SK-N-SH (cell line): ENCODE measurements at regions not wholly inside any gene's neighbourhood (a gene's known extent, or its start where the extent isn't known, plus 50 kb on each side); places are given as distances from the start of the nearest gene placed in this dataset.

ENCODE experiments used
- GABPA ChIP-seq: IDR thresholded peaks from 2 replicates; pipeline ENCODE4 v1.4.0; 2012; ENCODE audit warnings: low read depth, mild to moderate bottlenecking
- RCOR1 ChIP-seq: fragments of 150-350 bp; IDR thresholded peaks from 2 replicates; pipeline ENCODE4 v1.6.1; 2017; ENCODE audit warnings: antibody characterized with exemption, low read length
- TF ChIP-seq, protein P1 (sequence below): fragments of 200-600 bp; sonication (generic); IDR thresholded peaks from 2 replicates; pipeline ENCODE4 v1.6.1; 2017; ENCODE audit warnings: antibody characterized with exemption, mild to moderate bottlenecking, moderate library complexity
- TF ChIP-seq, protein P2 (sequence below): IDR thresholded peaks from 2 replicates; pipeline ENCODE4 v1.4.0; 2012; ENCODE audit warnings: low read depth, borderline replicate concordance
- TF ChIP-seq, protein P3 (sequence below): fragments of 150-350 bp; IDR thresholded peaks from 2 replicates; pipeline ENCODE4 v1.6.1; 2017; ENCODE audit warnings: antibody characterized with exemption, low read length, low read depth, borderline replicate concordance
- TF ChIP-seq, protein P4 (sequence below): IDR thresholded peaks from 2 replicates; pipeline ENCODE4; 2012

DNA sequence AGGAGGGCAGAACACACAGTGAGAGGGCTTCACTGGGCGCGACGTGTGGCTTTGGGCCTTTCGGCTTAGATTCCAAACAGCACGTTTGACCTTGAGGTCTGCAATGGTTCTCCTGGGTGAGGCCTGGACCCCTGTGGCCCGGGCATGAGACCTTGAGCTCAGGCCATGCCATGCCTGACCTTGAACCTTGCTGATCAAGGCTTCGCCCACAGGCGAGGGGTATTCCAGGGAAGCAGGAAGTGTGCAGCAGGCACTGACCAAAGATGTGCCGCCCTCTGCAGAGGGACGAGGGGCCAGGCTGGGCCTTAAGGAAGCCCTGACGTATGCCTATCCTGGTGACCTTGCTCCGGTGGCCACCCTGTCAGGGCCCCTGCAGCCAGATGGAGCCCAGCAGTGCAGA is 178.3 kb upstream of the HDAC4 start:
- TF ChIP-seq, protein P1, sequence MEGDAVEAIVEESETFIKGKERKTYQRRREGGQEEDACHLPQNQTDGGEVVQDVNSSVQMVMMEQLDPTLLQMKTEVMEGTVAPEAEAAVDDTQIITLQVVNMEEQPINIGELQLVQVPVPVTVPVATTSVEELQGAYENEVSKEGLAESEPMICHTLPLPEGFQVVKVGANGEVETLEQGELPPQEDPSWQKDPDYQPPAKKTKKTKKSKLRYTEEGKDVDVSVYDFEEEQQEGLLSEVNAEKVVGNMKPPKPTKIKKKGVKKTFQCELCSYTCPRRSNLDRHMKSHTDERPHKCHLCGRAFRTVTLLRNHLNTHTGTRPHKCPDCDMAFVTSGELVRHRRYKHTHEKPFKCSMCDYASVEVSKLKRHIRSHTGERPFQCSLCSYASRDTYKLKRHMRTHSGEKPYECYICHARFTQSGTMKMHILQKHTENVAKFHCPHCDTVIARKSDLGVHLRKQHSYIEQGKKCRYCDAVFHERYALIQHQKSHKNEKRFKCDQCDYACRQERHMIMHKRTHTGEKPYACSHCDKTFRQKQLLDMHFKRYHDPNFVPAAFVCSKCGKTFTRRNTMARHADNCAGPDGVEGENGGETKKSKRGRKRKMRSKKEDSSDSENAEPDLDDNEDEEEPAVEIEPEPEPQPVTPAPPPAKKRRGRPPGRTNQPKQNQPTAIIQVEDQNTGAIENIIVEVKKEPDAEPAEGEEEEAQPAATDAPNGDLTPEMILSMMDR: no peak
- no peak for TF ChIP-seq GABPA
- TF ChIP-seq, protein P2, sequence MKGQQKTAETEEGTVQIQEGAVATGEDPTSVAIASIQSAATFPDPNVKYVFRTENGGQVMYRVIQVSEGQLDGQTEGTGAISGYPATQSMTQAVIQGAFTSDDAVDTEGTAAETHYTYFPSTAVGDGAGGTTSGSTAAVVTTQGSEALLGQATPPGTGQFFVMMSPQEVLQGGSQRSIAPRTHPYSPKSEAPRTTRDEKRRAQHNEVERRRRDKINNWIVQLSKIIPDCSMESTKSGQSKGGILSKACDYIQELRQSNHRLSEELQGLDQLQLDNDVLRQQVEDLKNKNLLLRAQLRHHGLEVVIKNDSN: no peak
- TF ChIP-seq, protein P3, sequence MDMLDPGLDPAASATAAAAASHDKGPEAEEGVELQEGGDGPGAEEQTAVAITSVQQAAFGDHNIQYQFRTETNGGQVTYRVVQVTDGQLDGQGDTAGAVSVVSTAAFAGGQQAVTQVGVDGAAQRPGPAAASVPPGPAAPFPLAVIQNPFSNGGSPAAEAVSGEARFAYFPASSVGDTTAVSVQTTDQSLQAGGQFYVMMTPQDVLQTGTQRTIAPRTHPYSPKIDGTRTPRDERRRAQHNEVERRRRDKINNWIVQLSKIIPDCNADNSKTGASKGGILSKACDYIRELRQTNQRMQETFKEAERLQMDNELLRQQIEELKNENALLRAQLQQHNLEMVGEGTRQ: no peak
- no peak for TF ChIP-seq RCOR1
- TF ChIP-seq, protein P4, sequence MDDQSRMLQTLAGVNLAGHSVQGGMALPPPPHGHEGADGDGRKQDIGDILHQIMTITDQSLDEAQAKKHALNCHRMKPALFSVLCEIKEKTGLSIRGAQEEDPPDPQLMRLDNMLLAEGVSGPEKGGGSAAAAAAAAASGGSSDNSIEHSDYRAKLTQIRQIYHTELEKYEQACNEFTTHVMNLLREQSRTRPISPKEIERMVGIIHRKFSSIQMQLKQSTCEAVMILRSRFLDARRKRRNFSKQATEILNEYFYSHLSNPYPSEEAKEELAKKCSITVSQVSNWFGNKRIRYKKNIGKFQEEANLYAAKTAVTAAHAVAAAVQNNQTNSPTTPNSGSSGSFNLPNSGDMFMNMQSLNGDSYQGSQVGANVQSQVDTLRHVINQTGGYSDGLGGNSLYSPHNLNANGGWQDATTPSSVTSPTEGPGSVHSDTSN: no peak
